Ishikawa (cell line): ENCODE measurements at regions not wholly inside any gene's neighbourhood (a gene's known extent, or its start where the extent isn't known, plus 50 kb on each side); places are given as distances from the start of the nearest gene placed in this dataset.

ENCODE experiments used
- CEBPB ChIP-seq: IDR thresholded peaks from 2 replicates; pipeline ENCODE4 v1.6.1; 2012
- CREB1 ChIP-seq: IDR thresholded peaks from 2 replicates; pipeline ENCODE4 v1.6.1; 2012; ENCODE audit warnings: low read depth
- EGR1 ChIP-seq: IDR thresholded peaks from 2 replicates; pipeline ENCODE4 v1.6.1; 2012
- EP300 ChIP-seq: IDR thresholded peaks from 2 replicates; pipeline ENCODE4 v1.6.1; 2012; ENCODE audit warnings: borderline replicate concordance
- FOXM1 ChIP-seq: IDR thresholded peaks from 2 replicates; pipeline ENCODE4 v1.6.1; 2012; ENCODE audit warnings: low read depth, borderline replicate concordance
- NFIC ChIP-seq: IDR thresholded peaks from 2 replicates; pipeline ENCODE4 v1.6.1; 2012
- RAD21 ChIP-seq: IDR thresholded peaks from 2 replicates; pipeline ENCODE4 v1.6.1; 2012; ENCODE audit warnings: low read depth
- TAF1 ChIP-seq: IDR thresholded peaks from 2 replicates; pipeline ENCODE4 v1.6.1; 2012; ENCODE audit warnings: low read depth, mild to moderate bottlenecking
- TCF12 ChIP-seq: IDR thresholded peaks from 2 replicates; pipeline ENCODE4 v1.6.1; 2012; ENCODE audit warnings: low read depth
- TEAD4 ChIP-seq: IDR thresholded peaks from 2 replicates; pipeline ENCODE4 v1.6.1; 2012
- YY1 ChIP-seq: IDR thresholded peaks from 2 replicates; pipeline ENCODE4 v1.6.1; 2012; ENCODE audit warnings: low read depth
- ZBTB7A ChIP-seq: IDR thresholded peaks from 2 replicates; pipeline ENCODE4 v1.6.1; 2012; ENCODE audit warnings: low read depth
- TF ChIP-seq, protein P1 (sequence below): IDR thresholded peaks from 2 replicates; pipeline ENCODE4 v1.6.1; 2012
- TF ChIP-seq, protein P2 (sequence below): IDR thresholded peaks from 2 replicates; pipeline ENCODE4 v1.6.1; 2012
- TF ChIP-seq, protein P3 (sequence below): IDR thresholded peaks from 2 replicates; pipeline ENCODE4 v1.6.1; 2012; ENCODE audit warnings: low read depth, mild to moderate bottlenecking

DNA sequence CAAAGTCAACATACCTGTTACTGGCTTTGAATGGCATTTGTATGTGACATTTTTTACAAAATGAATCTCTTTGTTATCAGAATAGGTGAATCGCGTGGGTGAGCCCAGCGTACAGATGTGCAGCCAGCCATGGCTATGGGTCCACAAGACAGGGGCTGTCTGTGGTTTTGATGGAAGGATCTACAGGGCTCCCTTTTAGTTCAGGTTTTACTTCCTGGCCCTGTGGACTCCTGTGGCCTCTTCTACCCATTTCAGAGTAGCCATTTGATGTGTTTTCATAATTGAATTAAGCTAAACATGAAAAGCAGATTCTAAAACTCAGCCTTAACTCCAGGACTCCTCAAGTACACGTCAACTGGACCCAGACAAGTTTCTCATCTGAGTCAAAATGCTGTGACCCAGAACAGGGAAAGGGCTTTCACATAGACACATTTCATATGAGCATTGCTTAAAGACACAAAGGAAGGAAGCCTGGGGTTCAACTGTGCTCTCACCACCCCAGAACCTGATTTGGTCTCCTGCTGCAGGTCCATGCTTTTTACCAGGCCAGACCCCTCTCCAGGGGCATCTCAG, 105.3 kb upstream of the NAA20 start:
- TF ChIP-seq CEBPB = no peak
- TF ChIP-seq CREB1 = no peak
- no peak for TF ChIP-seq NFIC
- TF ChIP-seq, protein P1, sequence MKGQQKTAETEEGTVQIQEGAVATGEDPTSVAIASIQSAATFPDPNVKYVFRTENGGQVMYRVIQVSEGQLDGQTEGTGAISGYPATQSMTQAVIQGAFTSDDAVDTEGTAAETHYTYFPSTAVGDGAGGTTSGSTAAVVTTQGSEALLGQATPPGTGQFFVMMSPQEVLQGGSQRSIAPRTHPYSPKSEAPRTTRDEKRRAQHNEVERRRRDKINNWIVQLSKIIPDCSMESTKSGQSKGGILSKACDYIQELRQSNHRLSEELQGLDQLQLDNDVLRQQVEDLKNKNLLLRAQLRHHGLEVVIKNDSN = no peak
- no peak for TF ChIP-seq FOXM1
- no peak for TF ChIP-seq RAD21
- no peak for TF ChIP-seq TCF12
- TF ChIP-seq TEAD4 = no peak
- TF ChIP-seq ZBTB7A = no peak

DNA sequence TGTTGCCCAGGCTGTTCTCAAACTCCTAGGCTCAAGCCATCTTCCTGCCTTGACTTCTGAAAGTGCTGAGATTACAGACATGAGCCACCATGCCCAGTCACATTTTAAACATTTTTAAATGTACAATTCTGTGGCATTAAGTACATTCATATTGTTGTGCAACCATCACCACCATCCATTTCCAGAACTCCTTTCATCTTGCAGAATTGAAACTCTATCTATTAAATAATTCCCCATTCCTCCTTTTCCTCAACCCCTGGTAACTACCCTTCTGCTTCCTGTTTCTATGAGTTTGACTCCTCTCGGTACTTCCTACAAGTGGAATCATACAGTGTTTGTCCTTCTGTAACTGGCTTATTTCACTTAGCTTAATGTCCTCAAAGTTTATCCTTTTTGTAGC, 103.8 kb upstream of the NAA20 start:
- TF ChIP-seq RAD21 (no peak), FOXM1 (no peak)
- TF ChIP-seq, protein P2, sequence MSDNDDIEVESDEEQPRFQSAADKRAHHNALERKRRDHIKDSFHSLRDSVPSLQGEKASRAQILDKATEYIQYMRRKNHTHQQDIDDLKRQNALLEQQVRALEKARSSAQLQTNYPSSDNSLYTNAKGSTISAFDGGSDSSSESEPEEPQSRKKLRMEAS = no peak
- TF ChIP-seq, protein P1 = no peak
- TF ChIP-seq, protein P3, sequence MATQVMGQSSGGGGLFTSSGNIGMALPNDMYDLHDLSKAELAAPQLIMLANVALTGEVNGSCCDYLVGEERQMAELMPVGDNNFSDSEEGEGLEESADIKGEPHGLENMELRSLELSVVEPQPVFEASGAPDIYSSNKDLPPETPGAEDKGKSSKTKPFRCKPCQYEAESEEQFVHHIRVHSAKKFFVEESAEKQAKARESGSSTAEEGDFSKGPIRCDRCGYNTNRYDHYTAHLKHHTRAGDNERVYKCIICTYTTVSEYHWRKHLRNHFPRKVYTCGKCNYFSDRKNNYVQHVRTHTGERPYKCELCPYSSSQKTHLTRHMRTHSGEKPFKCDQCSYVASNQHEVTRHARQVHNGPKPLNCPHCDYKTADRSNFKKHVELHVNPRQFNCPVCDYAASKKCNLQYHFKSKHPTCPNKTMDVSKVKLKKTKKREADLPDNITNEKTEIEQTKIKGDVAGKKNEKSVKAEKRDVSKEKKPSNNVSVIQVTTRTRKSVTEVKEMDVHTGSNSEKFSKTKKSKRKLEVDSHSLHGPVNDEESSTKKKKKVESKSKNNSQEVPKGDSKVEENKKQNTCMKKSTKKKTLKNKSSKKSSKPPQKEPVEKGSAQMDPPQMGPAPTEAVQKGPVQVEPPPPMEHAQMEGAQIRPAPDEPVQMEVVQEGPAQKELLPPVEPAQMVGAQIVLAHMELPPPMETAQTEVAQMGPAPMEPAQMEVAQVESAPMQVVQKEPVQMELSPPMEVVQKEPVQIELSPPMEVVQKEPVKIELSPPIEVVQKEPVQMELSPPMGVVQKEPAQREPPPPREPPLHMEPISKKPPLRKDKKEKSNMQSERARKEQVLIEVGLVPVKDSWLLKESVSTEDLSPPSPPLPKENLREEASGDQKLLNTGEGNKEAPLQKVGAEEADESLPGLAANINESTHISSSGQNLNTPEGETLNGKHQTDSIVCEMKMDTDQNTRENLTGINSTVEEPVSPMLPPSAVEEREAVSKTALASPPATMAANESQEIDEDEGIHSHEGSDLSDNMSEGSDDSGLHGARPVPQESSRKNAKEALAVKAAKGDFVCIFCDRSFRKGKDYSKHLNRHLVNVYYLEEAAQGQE = no peak

DNA sequence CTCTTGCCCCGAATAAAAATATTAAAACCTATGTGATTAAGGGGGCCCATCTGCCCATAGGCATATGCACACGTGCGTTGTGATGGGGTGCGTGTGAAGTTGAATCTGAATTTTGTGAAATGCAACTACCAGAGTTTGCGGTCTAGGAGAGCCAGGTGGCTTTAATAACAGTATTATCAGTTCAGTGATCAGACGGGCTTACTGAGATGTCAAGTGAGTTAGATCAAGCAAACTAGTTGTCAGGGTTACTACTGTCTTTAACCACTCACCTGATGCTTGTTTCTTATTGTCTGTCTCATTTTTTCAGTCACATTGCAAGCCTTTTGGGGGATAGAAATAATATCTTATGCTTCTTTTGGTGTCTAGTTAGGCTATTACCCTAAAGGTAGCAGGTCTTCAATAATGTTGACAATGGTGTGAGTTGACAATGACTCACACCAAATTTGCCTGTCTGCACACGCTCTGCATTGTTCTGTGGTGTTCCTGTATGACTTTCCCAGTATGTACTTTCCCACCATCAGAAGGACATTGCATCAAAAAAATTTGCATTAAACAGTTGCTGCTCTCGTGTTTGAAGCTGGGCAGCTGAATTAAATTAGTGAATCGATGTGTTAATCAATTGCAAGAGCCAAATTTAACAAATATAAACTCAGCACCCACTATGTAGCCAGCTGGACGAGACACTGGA, 103.1 kb upstream of the NAA20 start:
- TF ChIP-seq YY1 (no peak), CREB1 (no peak), CEBPB (no peak), FOXM1 (no peak), ZBTB7A (no peak), EGR1 (no peak), EP300 (no peak), NFIC (no peak), TAF1 (no peak), RAD21 (no peak)
- TF ChIP-seq, protein P3 = no peak
- TF ChIP-seq, protein P1 = no peak
- TF ChIP-seq, protein P2 = no peak

DNA sequence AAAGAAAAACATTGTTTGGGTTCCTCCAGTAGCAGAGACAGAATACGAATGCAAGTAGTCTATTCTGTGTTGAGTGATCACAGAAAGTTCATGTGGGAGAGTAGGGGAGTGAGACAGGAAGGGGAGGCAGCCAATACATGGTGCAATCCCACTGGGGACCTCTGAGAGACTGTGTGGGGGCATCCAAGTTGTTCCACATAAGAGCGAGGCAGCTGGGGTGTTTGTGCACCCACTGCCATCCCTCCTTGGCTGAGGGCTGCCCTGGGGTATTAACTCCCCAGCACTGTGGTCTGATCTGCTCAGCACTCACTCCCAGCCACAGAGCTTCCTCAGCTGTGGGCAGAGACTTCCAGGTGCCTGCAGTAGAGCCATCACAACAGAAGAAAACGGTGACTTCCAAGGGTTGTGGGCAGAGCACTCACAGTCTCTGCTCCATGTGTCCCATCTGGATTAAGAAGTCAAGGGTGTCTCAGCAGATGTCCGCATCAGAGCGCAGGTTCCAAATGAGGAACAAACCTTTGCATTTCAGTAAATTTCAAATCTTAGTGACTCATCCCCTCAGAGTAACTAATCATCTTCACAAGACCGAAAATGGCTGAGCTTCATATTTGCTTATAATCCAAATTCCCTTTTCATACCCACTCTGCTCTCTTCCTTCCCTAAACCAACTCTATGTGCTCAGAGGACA, 101.9 kb upstream of the NAA20 start:
- TF ChIP-seq RAD21 = no peak
- no peak for TF ChIP-seq FOXM1
- no peak for TF ChIP-seq TEAD4
- no peak for TF ChIP-seq CREB1

DNA sequence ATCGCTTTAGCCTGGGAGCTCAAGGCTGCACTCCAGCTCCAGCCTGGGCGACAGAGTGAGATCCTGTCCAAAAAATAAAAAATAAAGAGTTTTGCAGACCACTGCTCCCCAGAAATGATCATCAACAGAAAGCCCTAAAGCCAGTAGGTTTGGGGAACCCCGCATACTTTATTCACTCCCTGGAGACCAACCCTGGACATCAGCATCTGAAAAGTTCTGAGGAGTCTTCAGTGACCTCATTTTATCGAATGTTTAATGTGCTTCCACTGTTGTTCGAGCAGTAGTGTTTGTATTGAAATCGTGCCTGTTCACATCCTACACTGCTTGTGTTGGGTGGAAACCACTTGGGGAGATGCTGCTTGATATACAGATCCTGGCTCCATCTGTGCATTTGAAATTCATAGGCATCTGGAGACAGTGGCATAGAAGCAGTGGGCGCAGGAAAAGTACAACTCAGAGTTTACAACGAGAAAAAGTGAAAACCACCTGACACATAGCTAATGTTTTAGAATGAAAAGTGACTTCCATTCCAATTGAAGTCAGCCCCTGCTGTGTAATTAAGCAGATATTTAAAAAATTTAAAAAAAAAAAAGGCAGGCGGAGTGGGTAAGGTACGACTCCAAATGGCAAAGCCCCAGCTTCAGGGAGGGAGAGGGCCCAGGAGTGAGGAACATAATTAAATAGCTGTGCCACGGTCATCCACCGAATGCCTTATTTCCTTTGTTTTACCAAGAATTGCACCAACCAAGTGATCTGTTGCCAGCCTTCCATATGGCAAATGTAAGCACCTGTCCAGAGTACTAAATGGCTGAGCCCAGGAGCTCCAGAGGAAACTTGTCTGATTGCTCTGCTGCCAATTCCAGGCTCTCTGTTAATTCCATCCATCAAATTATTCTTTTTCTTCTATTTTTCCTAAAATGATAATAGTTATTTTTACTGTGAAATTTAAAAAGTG, 100.4 kb upstream of the NAA20 start:
- TF ChIP-seq TCF12 (no peak), FOXM1 (no peak), ZBTB7A (no peak), CEBPB (no peak), YY1 (no peak), EP300 (no peak), CREB1 (no peak), TAF1 (no peak)
- TF ChIP-seq, protein P3 = no peak
- TF ChIP-seq, protein P2 = no peak
